Neural crest cell (in vitro differentiated cells): ENCODE measurements at regions not wholly inside any gene's neighbourhood (a gene's known extent, or its start where the extent isn't known, plus 50 kb on each side); places are given as distances from the start of the nearest gene placed in this dataset.

ENCODE experiments used
- DNase-seq: peaks from one replicate; pipeline ENCODE4 v3.0.0; 2021; ENCODE audit warnings: low read depth, mixed read lengths, low spot score
- H3K27ac Mint-ChIP-seq: one replicate; pipeline ENCODE4 v1.8.0; 2021; ENCODE audit warnings: mild to moderate bottlenecking, mixed read lengths; ENCODE audit not compliant: unreplicated experiment
- H3K27me3 Mint-ChIP-seq: 2 replicates; pipeline ENCODE4 v1.8.0; 2021; ENCODE audit warnings: low read depth, mild to moderate bottlenecking, mixed read lengths
- H3K36me3 Mint-ChIP-seq: 2 replicates; pipeline ENCODE4 v1.8.0; 2021; ENCODE audit warnings: low read depth, mild to moderate bottlenecking, mixed read lengths
- H3K4me1 Mint-ChIP-seq: 2 replicates; pipeline ENCODE4 v1.8.0; 2021; ENCODE audit warnings: mixed read lengths
- H3K4me3 Mint-ChIP-seq: one replicate; pipeline ENCODE4 v1.8.0; 2021; ENCODE audit warnings: mild to moderate bottlenecking, mixed read lengths
- H3K9me3 Mint-ChIP-seq: 2 replicates; pipeline ENCODE4 v1.8.0; 2021; ENCODE audit warnings: mixed read lengths
- TF ChIP-seq, protein P1 (sequence below): fragments of 200-600 bp; sonication (generic); conservative IDR thresholded peaks from 2 replicates; pipeline ENCODE4 v1.5.0; 2021; ENCODE audit warnings: antibody characterized with exemption, mild to moderate bottlenecking

DNA sequence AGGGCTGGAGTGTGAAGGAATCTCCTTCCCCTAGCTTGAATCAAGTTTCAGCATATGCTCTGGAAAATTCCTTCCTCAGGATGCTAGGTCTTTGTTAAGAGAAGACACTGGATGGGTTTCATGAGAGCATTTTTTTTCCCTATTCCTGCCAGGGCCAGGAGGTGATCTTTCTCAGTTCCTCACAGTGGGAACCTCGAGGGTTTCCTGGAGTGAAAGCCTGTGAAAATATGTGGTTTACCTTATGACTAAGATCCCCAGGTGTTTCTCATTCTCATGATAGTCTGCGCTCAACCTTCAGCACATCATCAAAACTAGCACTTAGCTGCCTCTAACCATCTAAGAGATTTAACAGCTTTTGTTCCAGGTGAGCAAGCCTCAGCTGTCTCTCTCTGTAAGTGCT lies 985.3 kb upstream of the FAT3 start:
- Mint-ChIP-seq H3K27me3 (no peaks in the 10 kb centered on the region), H3K27ac (no peak overlapping the region), H3K4me3 (no peak overlapping the region), H3K9me3 (peaks cover 2% of the 10 kb centered on the region), H3K4me1 (no peaks in the 10 kb centered on the region), H3K36me3 (no peaks in the 10 kb centered on the region)
- no peak for DNase-seq
- TF ChIP-seq, protein P1, sequence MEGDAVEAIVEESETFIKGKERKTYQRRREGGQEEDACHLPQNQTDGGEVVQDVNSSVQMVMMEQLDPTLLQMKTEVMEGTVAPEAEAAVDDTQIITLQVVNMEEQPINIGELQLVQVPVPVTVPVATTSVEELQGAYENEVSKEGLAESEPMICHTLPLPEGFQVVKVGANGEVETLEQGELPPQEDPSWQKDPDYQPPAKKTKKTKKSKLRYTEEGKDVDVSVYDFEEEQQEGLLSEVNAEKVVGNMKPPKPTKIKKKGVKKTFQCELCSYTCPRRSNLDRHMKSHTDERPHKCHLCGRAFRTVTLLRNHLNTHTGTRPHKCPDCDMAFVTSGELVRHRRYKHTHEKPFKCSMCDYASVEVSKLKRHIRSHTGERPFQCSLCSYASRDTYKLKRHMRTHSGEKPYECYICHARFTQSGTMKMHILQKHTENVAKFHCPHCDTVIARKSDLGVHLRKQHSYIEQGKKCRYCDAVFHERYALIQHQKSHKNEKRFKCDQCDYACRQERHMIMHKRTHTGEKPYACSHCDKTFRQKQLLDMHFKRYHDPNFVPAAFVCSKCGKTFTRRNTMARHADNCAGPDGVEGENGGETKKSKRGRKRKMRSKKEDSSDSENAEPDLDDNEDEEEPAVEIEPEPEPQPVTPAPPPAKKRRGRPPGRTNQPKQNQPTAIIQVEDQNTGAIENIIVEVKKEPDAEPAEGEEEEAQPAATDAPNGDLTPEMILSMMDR: no peak

DNA sequence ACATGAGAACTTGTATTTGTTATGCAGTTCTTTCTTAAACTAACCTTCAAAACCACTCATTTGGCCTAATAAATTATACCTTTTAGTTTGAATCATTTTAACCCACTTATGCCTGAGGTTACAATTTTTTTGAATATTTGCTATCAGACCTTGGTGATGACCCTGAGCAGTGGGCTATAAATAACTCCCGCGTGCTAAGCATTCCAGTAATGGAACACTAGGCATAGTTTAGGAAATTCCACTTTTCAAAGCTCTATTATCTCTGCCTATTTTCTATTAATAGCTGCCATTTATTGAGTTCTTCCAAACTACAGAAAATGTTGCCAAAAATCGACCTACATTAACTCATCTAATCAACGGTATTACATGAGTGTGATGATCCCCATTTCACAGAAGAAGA lies 993.4 kb upstream of the FAT3 start:
- Mint-ChIP-seq H3K9me3 (peaks cover 6% of the 10 kb centered on the region), H3K36me3 (no peaks in the 10 kb centered on the region), H3K4me1 (no peaks in the 10 kb centered on the region), H3K4me3 (no peak overlapping the region), H3K27ac (no peak overlapping the region), H3K27me3 (no peaks in the 10 kb centered on the region)
- TF ChIP-seq, protein P1: no peak
- no peak for DNase-seq

DNA sequence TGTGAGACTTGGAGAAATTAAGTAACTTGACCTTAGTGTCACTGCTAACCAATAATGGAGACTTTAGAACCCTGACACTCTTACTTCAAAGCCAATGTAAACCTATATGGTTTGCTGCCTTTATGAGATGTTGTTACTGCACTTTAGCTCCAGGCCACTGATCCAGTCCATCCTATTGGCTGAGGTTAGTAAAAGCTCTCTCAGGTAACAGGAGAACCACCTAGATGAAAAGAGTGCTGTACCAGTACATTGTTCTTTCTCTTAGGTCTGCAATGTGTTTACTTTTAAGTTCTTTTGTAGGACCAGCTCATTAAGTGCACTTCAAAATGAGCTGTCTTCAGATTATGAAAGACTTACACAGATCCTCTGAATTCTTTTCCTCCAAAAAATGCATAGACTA lies 994.0 kb upstream of the FAT3 start:
- Mint-ChIP-seq H3K36me3 (no peaks in the 10 kb centered on the region), H3K27me3 (no peaks in the 10 kb centered on the region), H3K4me1 (no peaks in the 10 kb centered on the region), H3K4me3 (no peak overlapping the region), H3K9me3 (peaks cover 4% of the 10 kb centered on the region), H3K27ac (no peak overlapping the region)
- no peak for DNase-seq
- TF ChIP-seq, protein P1: no peak

DNA sequence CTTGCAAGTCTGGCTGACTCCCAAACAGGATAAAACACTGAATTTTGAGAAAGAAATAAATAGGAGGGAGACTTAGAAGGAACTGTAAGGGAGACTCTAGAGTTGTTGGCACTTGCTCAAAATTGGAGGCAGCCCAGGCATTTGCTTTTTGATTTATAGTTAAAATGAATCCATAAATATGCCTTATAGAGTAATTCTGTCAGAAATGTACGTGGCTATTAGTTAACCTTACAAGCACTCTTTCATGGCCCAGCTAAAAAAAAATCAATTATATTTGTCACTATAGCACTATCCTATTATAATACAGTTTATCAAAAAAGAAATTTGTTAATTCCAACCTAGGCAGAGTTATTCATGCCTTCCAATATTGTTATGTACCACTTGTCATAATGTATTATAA lies 1000.0 kb upstream of the CHORDC1 start:
- Mint-ChIP-seq H3K4me1 (no peaks in the 10 kb centered on the region), H3K27ac (no peak overlapping the region), H3K9me3 (peaks cover 4% of the 10 kb centered on the region), H3K27me3 (no peaks in the 10 kb centered on the region), H3K36me3 (no peaks in the 10 kb centered on the region), H3K4me3 (no peak overlapping the region)
- TF ChIP-seq, protein P1: no peak
- no peak for DNase-seq

DNA sequence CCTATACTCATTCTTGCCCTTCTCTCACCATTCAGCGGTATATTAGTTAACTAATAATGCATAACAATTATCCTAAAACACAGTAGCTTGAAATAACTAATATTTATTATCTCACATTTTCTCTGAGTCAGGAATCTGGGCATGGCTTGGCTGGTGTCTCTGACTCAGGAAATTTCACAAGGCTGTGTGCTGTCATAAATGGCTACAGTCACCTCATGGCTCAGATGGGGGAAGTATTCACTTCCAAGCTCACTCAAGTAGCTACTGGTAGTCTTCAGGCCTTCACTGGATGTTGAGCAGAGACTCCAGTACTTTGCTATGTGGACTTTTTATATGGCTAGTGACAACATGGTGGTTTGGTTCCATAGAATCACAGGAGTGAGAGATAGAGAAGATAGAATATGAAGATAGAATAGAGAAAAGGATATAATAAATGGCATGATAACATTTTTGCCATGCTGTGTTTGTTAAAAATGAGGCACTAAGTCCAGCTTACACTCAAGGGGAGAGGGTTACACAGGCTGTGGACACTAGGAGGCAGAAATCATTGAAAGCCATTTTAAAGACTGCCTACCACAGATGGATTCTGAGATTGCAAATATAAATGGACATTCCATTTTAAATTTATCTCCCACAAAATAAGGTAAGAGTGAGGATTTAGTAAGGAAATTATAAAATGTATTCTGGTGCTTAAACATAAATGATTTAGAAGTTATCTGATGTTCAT lies 997.8 kb upstream of the CHORDC1 start:
- H3K9me3 Mint-ChIP-seq: no peaks in the 10 kb centered on the region
- TF ChIP-seq, protein P1: no peak

More for the DNA sequence above, 997.8 kb upstream of the CHORDC1 start:
- Mint-ChIP-seq H3K4me3 (no peak overlapping the region), H3K4me1 (no peaks in the 10 kb centered on the region), H3K36me3 (no peaks in the 10 kb centered on the region), H3K27me3 (no peaks in the 10 kb centered on the region), H3K27ac (no peak overlapping the region)
- DNase-seq: no peak
